Activated naive CD8-positive, alpha-beta T cell treated with anti-CD3 and anti-CD28 coated beads, Interleukin-2, amount 50 U/mL, for 24 hours (primary cell): ENCODE measurements at regions not wholly inside any gene's neighbourhood (a gene's known extent, or its start where the extent isn't known, plus 50 kb on each side); places are given as distances from the start of the nearest gene placed in this dataset.
"Not testable (repeated sequence)": the region's sequence is repeated elsewhere in the genome, so short reads cannot be mapped to it uniquely, and the experiment has no call there.

Source experiments
- ATAC-seq: fragments of 150-1000 bp; cut with Tn5 transposase; one replicate; pipeline ENCODE4 v1.10.0; 2021
- DNase-seq: peaks from one replicate; pipeline ENCODE4 v3.0.0; 2021
- H3K27ac Mint-ChIP-seq: one replicate; pipeline ENCODE4 v1.8.0; 2021; ENCODE audit warnings: mild to moderate bottlenecking, mixed read lengths
- H3K27me3 Mint-ChIP-seq: one replicate; pipeline ENCODE4 v1.8.0; 2021; ENCODE audit warnings: mixed read lengths
- H3K36me3 Mint-ChIP-seq: one replicate; pipeline ENCODE4 v1.8.0; 2021; ENCODE audit warnings: low read depth, mixed read lengths
- H3K4me1 Mint-ChIP-seq: one replicate; pipeline ENCODE4 v1.8.0; 2021; ENCODE audit warnings: mixed read lengths
- H3K4me3 Mint-ChIP-seq: one replicate; pipeline ENCODE4 v1.8.0; 2021; ENCODE audit warnings: mild to moderate bottlenecking, moderate library complexity, mixed read lengths
- H3K9me3 Mint-ChIP-seq: one replicate; pipeline ENCODE4 v1.8.0; 2021; ENCODE audit warnings: mixed read lengths

- Mint-ChIP-seq H3K27me3 (no peaks in the 10 kb centered on the region), H3K27ac (no peak overlapping the region), H3K4me1 (no peaks in the 10 kb centered on the region), H3K36me3 (no peaks in the 10 kb centered on the region), H3K9me3 (no peaks in the 10 kb centered on the region), H3K4me3 (no peak overlapping the region)
- ATAC-seq, result no peak
- DNase-seq, result no peak
Observed at GRCh38 chr13:76250211-76250610, 614.1 kb downstream of the LMO7 start.

GRCh38 chr13:76245920-76246319, 609.8 kb downstream of the LMO7 start:
- no peaks in the 10 kb centered on the region for H3K9me3 Mint-ChIP-seq
- no peaks in the 10 kb centered on the region for H3K4me1 Mint-ChIP-seq
- H3K27ac Mint-ChIP-seq, result no peak overlapping the region
- ATAC-seq, result no peak
- H3K4me3 Mint-ChIP-seq, result no peak overlapping the region
- H3K27me3 Mint-ChIP-seq, result no peaks in the 10 kb centered on the region
- H3K36me3 Mint-ChIP-seq, result no peaks in the 10 kb centered on the region
- no peak for DNase-seq

- no peak for ATAC-seq
- DNase-seq, result no peak
- Mint-ChIP-seq H3K9me3 (no peaks in the 10 kb centered on the region), H3K27me3 (no peaks in the 10 kb centered on the region), H3K27ac (no peak overlapping the region), H3K4me1 (no peaks in the 10 kb centered on the region), H3K4me3 (no peak overlapping the region), H3K36me3 (no peaks in the 10 kb centered on the region)
Observed at GRCh38 chr13:76245211-76245610, 609.1 kb downstream of the LMO7 start.

- H3K4me3 Mint-ChIP-seq, H3K27me3 Mint-ChIP-seq, DNase-seq, H3K27ac Mint-ChIP-seq, ATAC-seq, H3K4me1 Mint-ChIP-seq, H3K36me3 Mint-ChIP-seq, H3K9me3 Mint-ChIP-seq: not testable (repeated sequence)
Observed at GRCh38 chr13:76243120-76243519, 607.0 kb downstream of the LMO7 start.

GRCh38 chr13:76239031-76239680, 603.0 kb downstream of the LMO7 start:
- peaks cover 2% of the 10 kb centered on the region for H3K27me3 Mint-ChIP-seq
- H3K4me1 Mint-ChIP-seq, result no peaks in the 10 kb centered on the region
- no peaks in the 10 kb centered on the region for H3K9me3 Mint-ChIP-seq
- no peaks in the 10 kb centered on the region for H3K36me3 Mint-ChIP-seq
- ATAC-seq, result no peak
- no peak overlapping the region for H3K4me3 Mint-ChIP-seq
- no peak for DNase-seq
- H3K27ac Mint-ChIP-seq, result no peak overlapping the region

- DNase-seq (no peak), ATAC-seq (no peak)
- H3K27me3 Mint-ChIP-seq, result peaks cover 2% of the 10 kb centered on the region
- H3K9me3 Mint-ChIP-seq, result no peaks in the 10 kb centered on the region
- H3K36me3 Mint-ChIP-seq, result no peaks in the 10 kb centered on the region
- no peaks in the 10 kb centered on the region for H3K4me1 Mint-ChIP-seq
- H3K27ac Mint-ChIP-seq, result no peak overlapping the region
- no peak overlapping the region for H3K4me3 Mint-ChIP-seq
Observed at GRCh38 chr13:76231522-76232167, 595.5 kb downstream of the LMO7 start.

- ATAC-seq, result no peak
- no peaks in the 10 kb centered on the region for H3K4me1 Mint-ChIP-seq
- no peak for DNase-seq
Observed at GRCh38 chr13:76229281-76229680, 593.2 kb downstream of the LMO7 start.

GRCh38 chr13:76226941-76227340, 590.8 kb downstream of the LMO7 start:
- no peak for DNase-seq
- H3K4me1 Mint-ChIP-seq, result no peaks in the 10 kb centered on the region
- no peak overlapping the region for H3K4me3 Mint-ChIP-seq
- H3K27ac Mint-ChIP-seq, result no peak overlapping the region
- no peaks in the 10 kb centered on the region for H3K9me3 Mint-ChIP-seq
- no peak for ATAC-seq
- no peaks in the 10 kb centered on the region for H3K27me3 Mint-ChIP-seq
- H3K36me3 Mint-ChIP-seq, result no peaks in the 10 kb centered on the region

More at GRCh38 chr13:76229281-76229680, 593.2 kb downstream of the LMO7 start:
- H3K27ac Mint-ChIP-seq, result no peak overlapping the region
- H3K36me3 Mint-ChIP-seq, result no peaks in the 10 kb centered on the region
- H3K27me3 Mint-ChIP-seq, result no peaks in the 10 kb centered on the region
- no peak overlapping the region for H3K4me3 Mint-ChIP-seq
- H3K9me3 Mint-ChIP-seq, result no peaks in the 10 kb centered on the region

GRCh38 chr13:76225815-76226489, 589.8 kb downstream of the LMO7 start:
- no peak for DNase-seq
- Mint-ChIP-seq H3K4me1 (no peaks in the 10 kb centered on the region), H3K27me3 (no peaks in the 10 kb centered on the region), H3K36me3 (no peaks in the 10 kb centered on the region), H3K4me3 (no peak overlapping the region), H3K27ac (no peak overlapping the region), H3K9me3 (no peaks in the 10 kb centered on the region)
- no peak for ATAC-seq

GRCh38 chr13:76223999-76224398, 587.9 kb downstream of the LMO7 start:
- Mint-ChIP-seq H3K36me3 (no peaks in the 10 kb centered on the region), H3K4me1 (no peaks in the 10 kb centered on the region), H3K27ac (no peak overlapping the region), H3K4me3 (no peak overlapping the region), H3K27me3 (no peaks in the 10 kb centered on the region), H3K9me3 (no peaks in the 10 kb centered on the region)
- no peak for ATAC-seq
- DNase-seq, result no peak

- ATAC-seq (peak; percentile 24), DNase-seq (no peak)
- no peak overlapping the region for H3K4me3 Mint-ChIP-seq
- no peaks in the 10 kb centered on the region for H3K27me3 Mint-ChIP-seq
- H3K27ac Mint-ChIP-seq, result no peak overlapping the region
- no peaks in the 10 kb centered on the region for H3K9me3 Mint-ChIP-seq
- H3K36me3 Mint-ChIP-seq, result no peaks in the 10 kb centered on the region
- H3K4me1 Mint-ChIP-seq, result no peaks in the 10 kb centered on the region
Observed at GRCh38 chr13:76223565-76223964, 587.4 kb downstream of the LMO7 start.

- Mint-ChIP-seq H3K4me3 (no peak overlapping the region), H3K27me3 (no peaks in the 10 kb centered on the region), H3K36me3 (no peaks in the 10 kb centered on the region), H3K9me3 (no peaks in the 10 kb centered on the region), H3K27ac (no peak overlapping the region), H3K4me1 (no peaks in the 10 kb centered on the region)
- DNase-seq (no peak), ATAC-seq (no peak)
Observed at GRCh38 chr13:76222511-76222910, 586.4 kb downstream of the LMO7 start.

- no peak for DNase-seq
- Mint-ChIP-seq H3K27ac (no peak overlapping the region), H3K4me3 (no peak overlapping the region), H3K9me3 (no peaks in the 10 kb centered on the region), H3K4me1 (no peaks in the 10 kb centered on the region), H3K36me3 (no peaks in the 10 kb centered on the region), H3K27me3 (no peaks in the 10 kb centered on the region)
- ATAC-seq, result no peak
Observed at GRCh38 chr13:76216729-76217128, 580.6 kb downstream of the LMO7 start.

- H3K9me3 Mint-ChIP-seq, result no peaks in the 10 kb centered on the region
Observed at GRCh38 chr13:76214001-76214400, 577.9 kb downstream of the LMO7 start.

GRCh38 chr13:76213423-76213904, 577.3 kb downstream of the LMO7 start:
- no peaks in the 10 kb centered on the region for H3K4me1 Mint-ChIP-seq
- H3K9me3 Mint-ChIP-seq, result no peaks in the 10 kb centered on the region
- ATAC-seq (no peak), DNase-seq (no peak)
- H3K4me3 Mint-ChIP-seq, result no peak overlapping the region
- H3K27ac Mint-ChIP-seq, result no peak overlapping the region
- H3K27me3 Mint-ChIP-seq, result no peaks in the 10 kb centered on the region
- no peaks in the 10 kb centered on the region for H3K36me3 Mint-ChIP-seq

More at GRCh38 chr13:76214001-76214400, 577.9 kb downstream of the LMO7 start:
- DNase-seq, result no peak
- H3K27ac Mint-ChIP-seq, result no peak overlapping the region
- H3K27me3 Mint-ChIP-seq, result no peaks in the 10 kb centered on the region
- H3K4me1 Mint-ChIP-seq, result no peaks in the 10 kb centered on the region
- H3K4me3 Mint-ChIP-seq, result no peak overlapping the region
- H3K36me3 Mint-ChIP-seq, result no peaks in the 10 kb centered on the region
- ATAC-seq, result no peak
